Medulla oblongata (tissue), 1 donor: ENCODE measurements at regions not wholly inside any gene's neighbourhood (a gene's known extent, or its start where the extent isn't known, plus 50 kb on each side); places are given as distances from the start of the nearest gene placed in this dataset.

Experiments used
- DNase-seq: peaks from one replicate; pipeline ENCODE4 v3.0.0-alpha.2; 2015; ENCODE audit errors: extremely low spot score

GRCh38 chr15:25965326-25965725, 102.2 kb upstream of the ATP10A start:
- no peak for DNase-seq

- DNase-seq: no peak
These were observed 97.1 kb upstream of the ATP10A start for GRCh38 chr15:25960273-25960672.

- no peak for DNase-seq
These were observed 96.0 kb upstream of the ATP10A start for GRCh38 chr15:25959100-25959499.

- DNase-seq: no peak
These were observed 92.5 kb upstream of the ATP10A start for GRCh38 chr15:25955628-25956027.

GRCh38 chr15:25954398-25954797, 91.3 kb upstream of the ATP10A start:
- DNase-seq: no peak

DNA sequence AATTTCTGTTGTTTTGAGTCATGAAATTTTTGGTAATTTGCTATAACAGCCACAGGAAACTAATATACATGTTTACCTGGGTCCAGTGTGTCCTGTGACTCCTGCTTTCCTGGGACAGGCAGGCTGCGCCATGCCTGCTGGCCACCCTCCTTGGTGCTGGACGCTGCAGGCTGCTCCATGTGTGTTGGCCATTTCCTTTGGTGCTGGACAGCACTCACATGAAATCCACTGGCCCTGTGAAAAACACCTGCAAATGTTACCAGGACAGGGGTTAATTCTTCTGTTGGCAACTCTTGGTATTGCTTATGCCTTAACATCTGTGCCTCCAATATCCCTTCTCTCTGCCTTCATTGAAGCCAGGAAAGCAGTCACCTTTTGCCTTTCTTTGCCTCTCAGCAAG, 86.9 kb upstream of the ATP10A start:
- DNase-seq: no peak

DNA sequence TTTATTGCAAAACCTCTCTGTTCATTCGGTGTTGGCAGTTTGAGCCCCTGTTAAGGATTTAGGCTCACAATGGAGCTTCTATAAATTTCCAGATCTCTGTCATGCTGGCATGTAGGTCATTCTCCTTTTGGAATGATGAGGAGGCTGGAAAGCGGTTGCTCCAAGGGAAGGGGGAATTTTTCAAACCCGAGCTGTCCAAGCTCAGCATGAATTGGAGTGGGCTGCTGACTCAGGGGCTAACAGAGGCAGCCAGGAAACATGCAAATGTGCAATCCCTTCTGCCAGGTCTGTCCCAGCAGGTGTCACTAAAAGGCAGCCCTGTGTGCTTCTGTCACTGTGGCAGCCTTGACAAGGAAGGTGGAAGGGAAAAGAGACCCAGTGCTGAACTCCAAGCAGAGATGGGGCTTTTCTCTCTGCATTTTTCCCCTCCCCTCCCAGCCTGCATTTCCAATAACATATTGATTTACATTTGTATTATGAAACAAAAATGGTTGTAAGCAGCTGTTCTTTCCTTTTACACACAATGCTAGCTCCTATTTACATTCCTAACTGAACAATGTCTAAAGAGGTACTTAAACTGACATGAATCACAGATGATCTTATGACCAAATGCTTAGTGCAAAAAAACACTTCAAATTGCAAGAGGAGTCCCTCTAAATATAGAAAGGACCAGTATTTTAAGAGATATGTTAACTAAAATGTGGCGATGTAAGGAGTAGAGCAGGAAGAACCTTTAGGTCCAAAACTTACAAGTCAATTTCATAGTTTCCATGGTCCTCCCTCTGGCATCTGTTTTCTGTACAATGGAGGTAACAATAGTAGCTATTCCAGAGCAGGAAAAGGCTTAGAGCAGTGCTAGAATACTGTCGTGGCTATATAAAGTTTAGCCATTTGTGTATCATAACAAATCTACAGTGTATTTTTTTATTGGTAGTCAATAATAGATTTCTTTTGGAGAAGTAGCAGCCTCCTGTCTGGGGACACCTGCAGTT, 84.5 kb upstream of the ATP10A start:
- no peak for DNase-seq

DNA sequence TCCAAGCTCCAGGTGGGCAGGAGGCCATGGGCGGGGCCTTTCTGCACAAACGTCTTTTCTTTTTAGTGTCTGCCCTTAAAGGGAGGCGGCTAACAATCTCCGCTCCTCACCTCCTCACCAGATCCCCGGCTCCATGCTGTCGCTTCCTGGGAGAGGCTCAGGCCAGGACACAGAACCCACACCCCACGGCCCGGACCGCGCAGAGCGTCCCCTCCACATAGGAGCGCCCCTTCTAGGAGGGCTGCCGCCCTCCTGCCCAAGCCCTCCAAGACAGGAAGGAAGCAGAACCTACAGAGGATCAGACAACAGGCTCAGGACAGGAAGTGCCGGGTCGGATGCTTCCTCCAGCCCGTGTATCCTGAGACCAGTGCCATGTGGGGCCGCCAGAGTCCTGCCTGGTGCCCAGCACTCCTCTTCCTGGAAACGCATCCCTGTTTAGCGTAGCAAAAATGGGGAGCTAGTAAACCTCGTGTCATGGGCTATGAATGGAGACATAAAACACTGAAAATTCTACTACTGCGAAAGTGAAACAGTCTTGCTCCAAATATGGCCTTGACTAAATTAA, 83.2 kb upstream of the ATP10A start:
- DNase-seq: no peak

DNA sequence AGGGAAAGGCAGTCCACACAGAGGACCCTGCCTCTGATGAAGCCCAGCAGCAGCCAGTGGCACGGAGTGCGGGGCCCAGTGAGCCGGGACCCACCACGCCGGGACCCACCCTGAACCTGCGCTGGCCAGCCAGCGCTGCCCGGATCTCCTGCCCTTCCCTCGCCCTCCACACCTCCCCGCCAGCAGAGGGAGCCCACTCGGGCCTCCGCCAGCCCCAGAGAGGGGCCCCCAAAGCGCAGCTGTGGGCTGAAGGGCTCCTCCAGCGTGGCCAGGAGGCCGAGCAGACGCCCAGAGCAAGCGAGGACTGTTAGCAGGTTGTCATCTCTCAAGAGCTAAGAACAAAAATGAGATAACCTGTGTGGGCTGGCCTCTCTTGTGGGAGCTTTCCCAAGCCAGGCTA, 81.3 kb upstream of the ATP10A start:
- no peak for DNase-seq

DNA sequence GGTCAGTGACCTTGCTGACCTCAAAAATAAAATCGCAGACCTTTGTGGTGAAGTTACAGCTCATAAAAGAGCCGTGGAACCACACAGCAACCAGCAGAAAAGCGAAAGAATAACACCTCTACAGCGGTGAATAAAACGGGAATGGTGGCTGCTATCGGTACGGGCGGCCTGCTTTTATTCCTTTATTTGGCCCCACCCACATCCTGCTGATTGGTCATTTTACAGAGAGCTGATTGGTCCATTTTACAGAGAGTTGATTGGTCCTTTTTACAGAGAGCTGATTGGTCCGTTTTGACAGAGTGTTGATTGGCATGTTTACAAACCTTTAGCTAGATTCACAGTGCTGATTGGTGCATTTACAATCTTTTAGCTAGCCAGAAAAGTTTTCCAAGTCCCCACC, 80.7 kb upstream of the ATP10A start:
- no peak for DNase-seq

DNA sequence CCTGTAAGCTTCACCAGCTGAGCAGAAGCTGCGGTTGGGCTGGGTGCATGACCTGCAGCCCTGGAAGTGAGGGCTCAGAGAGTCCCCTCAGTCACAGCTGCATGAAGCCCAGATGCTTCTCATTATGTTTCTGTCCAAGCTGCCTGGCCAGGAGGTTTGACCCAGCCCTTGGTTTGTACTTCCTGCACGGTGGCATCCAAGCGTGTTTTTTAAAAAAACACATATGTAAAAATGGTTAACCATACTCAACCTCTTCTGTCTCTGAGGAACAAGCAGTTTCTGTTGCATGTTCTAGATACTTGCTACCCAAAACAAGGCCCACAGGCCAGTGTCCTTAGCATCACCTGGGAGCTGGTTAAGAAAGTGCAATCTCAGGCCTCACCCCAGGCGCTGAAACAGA, 76.0 kb upstream of the ATP10A start:
- DNase-seq: no peak

DNA sequence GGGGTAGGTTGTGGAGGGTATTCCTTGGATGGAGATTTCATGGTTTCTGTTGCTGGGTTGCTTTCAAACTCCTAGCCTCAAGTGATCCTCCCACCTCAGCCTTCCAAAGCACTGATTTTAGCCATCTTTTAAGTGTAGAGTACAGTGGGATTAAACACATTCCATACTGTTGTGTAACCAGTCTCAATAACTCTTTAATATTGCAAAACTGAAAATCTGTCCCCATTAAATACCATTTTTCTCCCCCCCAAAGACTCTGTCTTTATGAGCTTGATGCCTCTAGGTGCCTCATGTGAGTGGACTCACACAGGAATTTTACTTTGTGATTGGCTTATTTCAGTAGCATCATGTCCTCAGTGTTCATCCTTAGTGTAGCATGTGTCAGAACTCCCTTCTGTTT, 74.7 kb upstream of the ATP10A start:
- no peak for DNase-seq

GRCh38 chr15:25936004-25936403, 72.9 kb upstream of the ATP10A start:
- DNase-seq: no peak

DNA sequence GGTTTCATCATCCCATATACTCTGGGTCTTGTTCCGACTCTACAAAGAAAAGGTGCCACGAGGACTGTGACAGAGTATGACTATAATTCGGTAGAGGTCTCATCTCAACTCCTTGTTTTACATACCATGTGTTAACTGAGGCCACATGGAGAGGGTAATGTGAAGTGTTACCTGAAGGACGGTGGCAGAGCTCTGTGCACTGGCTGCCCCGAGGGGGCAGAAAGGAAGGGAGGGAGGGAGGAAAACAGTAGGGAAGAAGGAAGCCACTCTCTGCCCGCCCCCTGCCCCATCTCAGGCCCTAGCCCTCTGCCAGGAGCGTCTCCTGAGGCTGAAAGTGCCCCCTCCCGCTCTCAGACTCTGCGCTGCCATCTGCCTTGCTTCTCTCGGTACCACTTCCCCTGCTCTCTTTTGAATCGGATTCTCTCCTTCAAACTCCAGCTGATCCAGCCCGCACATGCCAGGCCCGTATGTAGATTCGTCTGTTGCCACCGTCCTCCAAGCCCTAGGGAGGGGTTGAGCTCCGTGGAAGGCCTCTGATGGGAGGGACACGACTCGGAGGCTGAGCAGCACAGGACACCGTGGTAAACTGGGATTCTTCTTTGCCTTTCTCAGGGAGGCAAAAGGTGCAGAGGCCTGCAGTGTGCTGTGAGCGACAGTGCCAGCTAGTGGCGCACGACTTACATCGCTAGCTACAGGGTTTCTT, 70.5 kb upstream of the ATP10A start:
- DNase-seq: peak; percentile 39

- DNase-seq: no peak
These were observed 69.6 kb upstream of the ATP10A start for GRCh38 chr15:25932696-25933095.

- no peak for DNase-seq
These were observed 68.7 kb upstream of the ATP10A start for GRCh38 chr15:25931851-25932250.

- DNase-seq: no peak
These were observed 67.8 kb upstream of the ATP10A start for GRCh38 chr15:25930931-25931330.
